Mucosa of descending colon (tissue), 3 donors: ENCODE measurements at regions not wholly inside any gene's neighbourhood (a gene's known extent, or its start where the extent isn't known, plus 50 kb on each side); places are given as distances from the start of the nearest gene placed in this dataset.
"Not testable (repeated sequence)": the region's sequence is repeated elsewhere in the genome, so short reads cannot be mapped to it uniquely, and the experiment has no call there.

Experiments used
- ATAC-seq: fragments of 200-7000 bp; cut with Tn5 transposase; one replicate; pipeline ENCODE4 v1.9.1; 2020; ENCODE audit warnings: mild to moderate bottlenecking, moderate library complexity
- DNase-seq, 3 donors: peaks; one replicate each; pipeline ENCODE4 v3.0.0-alpha.2; 2020
- H3K36me3 ChIP-seq: fragments of 200-600 bp; one replicate; pipeline ENCODE4 v1.8.0; 2021; ENCODE audit warnings: low read depth, mild to moderate bottlenecking
- H3K4me1 ChIP-seq: fragments of 200-600 bp; one replicate; pipeline ENCODE4 v1.8.0; 2021; ENCODE audit warnings: low read depth, mild to moderate bottlenecking
- H3K4me3 ChIP-seq: fragments of 200-600 bp; one replicate; pipeline ENCODE4 v1.8.0; 2021; ENCODE audit warnings: mild to moderate bottlenecking
- H3K9me3 ChIP-seq: fragments of 200-600 bp; one replicate; pipeline ENCODE4 v1.8.0; 2021; ENCODE audit warnings: mild to moderate bottlenecking
- intact Hi-C, 2 donors: fragments of 100-400 bp; cut with DNase I in 1 of 2; cut with micrococcal nuclease in 1 of 2; formaldehyde crosslinking; loops; one replicate each; pipeline versions ENCODE4 v1.11.0 to v1.11.1; 2022; cut with DNase I, micrococcal nuclease
- TF ChIP-seq, protein P1 (sequence below): fragments of 200-600 bp; IDR thresholded peaks from one replicate; pipeline ENCODE4 v1.8.0; 2022; ENCODE audit warnings: antibody characterized with exemption, mild to moderate bottlenecking
- donor health status: DM: no; HTN: no; CAD: no; lungs with moderate emphysema.
- donor health status: DM: no; HTN: no; CAD: no.
- donor health status: DM: no; HTN: yes; CAD: no.

GRCh38 chr7:35869810-35870209 is 69.0 kb downstream of the SEPTIN7 start:
- intact Hi-C loops, result no loop called here
- Histone ChIP-seq H3K4me1 (peaks cover 9% of the 10 kb centered on the region), H3K9me3 (no peaks in the 10 kb centered on the region), H3K4me3 (no peak overlapping the region), H3K36me3 (no peaks in the 10 kb centered on the region)
- ATAC-seq (no peak), DNase-seq (no peak)
- TF ChIP-seq, protein P1, sequence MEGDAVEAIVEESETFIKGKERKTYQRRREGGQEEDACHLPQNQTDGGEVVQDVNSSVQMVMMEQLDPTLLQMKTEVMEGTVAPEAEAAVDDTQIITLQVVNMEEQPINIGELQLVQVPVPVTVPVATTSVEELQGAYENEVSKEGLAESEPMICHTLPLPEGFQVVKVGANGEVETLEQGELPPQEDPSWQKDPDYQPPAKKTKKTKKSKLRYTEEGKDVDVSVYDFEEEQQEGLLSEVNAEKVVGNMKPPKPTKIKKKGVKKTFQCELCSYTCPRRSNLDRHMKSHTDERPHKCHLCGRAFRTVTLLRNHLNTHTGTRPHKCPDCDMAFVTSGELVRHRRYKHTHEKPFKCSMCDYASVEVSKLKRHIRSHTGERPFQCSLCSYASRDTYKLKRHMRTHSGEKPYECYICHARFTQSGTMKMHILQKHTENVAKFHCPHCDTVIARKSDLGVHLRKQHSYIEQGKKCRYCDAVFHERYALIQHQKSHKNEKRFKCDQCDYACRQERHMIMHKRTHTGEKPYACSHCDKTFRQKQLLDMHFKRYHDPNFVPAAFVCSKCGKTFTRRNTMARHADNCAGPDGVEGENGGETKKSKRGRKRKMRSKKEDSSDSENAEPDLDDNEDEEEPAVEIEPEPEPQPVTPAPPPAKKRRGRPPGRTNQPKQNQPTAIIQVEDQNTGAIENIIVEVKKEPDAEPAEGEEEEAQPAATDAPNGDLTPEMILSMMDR, result no peak

DNA sequence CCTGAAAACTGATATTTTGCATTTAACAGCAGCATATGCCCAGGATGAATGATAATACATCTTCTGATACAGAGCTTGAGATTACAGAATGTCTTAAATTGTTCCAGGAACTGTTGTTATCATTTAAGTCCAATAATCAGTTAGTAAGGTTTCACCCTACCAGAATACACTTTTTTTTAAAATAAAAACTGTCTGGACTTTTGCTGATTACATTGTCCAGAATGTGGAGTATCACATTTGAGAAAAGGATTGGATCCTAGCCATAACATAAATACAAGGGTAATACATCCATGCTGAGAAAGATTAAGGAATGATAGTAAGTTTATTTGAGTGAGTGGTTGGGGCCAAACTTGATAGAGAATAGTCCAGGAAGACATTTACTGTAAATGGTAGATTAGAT is 71.0 kb downstream of the SEPTIN7 start:
- TF ChIP-seq, protein P1, result no peak
- intact Hi-C loops, result no loop called here
- no peak overlapping the region for H3K4me3 ChIP-seq
- peaks cover 11% of the 10 kb centered on the region for H3K4me1 ChIP-seq
- no peaks in the 10 kb centered on the region for H3K9me3 ChIP-seq
- DNase-seq (no peak), ATAC-seq (no peak)
- no peaks in the 10 kb centered on the region for H3K36me3 ChIP-seq

- TF ChIP-seq, protein P1, result no peak
- intact Hi-C loops, result no loop called here
- H3K4me3 ChIP-seq, result no peak overlapping the region
- ATAC-seq (no peak), DNase-seq (no peak)
- no peaks in the 10 kb centered on the region for H3K36me3 ChIP-seq
- peaks cover 11% of the 10 kb centered on the region for H3K4me1 ChIP-seq
- H3K9me3 ChIP-seq, result no peaks in the 10 kb centered on the region
These were observed 74.0 kb downstream of the SEPTIN7 start for GRCh38 chr7:35874886-35875285.

DNA sequence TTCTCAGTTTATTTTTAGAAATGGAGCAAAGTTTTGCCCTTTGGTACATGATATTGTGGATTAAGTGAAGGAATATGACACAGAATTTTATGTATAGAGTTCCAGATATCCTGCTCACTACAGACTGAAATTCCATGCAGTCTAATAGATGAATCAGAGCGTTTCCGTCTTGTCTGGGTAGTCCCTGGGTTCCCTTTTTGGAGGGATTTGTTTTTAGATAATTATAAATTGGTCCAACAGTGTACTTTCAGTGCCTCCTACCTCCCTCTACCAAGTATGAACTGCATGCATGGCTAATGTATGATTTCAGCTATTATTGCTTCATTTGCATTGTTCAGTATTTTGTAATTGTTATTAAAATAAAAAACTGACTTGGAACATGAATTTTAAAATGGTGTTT is 74.4 kb downstream of the SEPTIN7 start:
- H3K9me3 ChIP-seq, result no peaks in the 10 kb centered on the region
- H3K4me3 ChIP-seq, result no peak overlapping the region
- ATAC-seq, result no peak
- H3K36me3 ChIP-seq, result no peaks in the 10 kb centered on the region
- no peak for DNase-seq
- TF ChIP-seq, protein P1, result no peak
- H3K4me1 ChIP-seq, result peaks cover 11% of the 10 kb centered on the region
- intact Hi-C loops, result no loop called here

- intact Hi-C loops, result no loop called here
- H3K9me3 ChIP-seq, result no peaks in the 10 kb centered on the region
- no peaks in the 10 kb centered on the region for H3K36me3 ChIP-seq
- H3K4me1 ChIP-seq, result peaks cover 11% of the 10 kb centered on the region
- DNase-seq, result no peak
- TF ChIP-seq, protein P1, result no peak
- ATAC-seq, result no peak
- H3K4me3 ChIP-seq, result no peak overlapping the region
These were observed 77.5 kb downstream of the SEPTIN7 start for GRCh38 chr7:35878351-35878750.

GRCh38 chr7:35887430-35887829 is 86.6 kb downstream of the SEPTIN7 start:
- not testable (repeated sequence) for H3K4me3 ChIP-seq

More at GRCh38 chr7:35887430-35887829, 86.6 kb downstream of the SEPTIN7 start:
- H3K4me1 ChIP-seq, intact Hi-C loops, H3K36me3 ChIP-seq, ATAC-seq, H3K9me3 ChIP-seq, DNase-seq: not testable (repeated sequence)
